HCT116 (cell line): ENCODE measurements at regions not wholly inside any gene's neighbourhood (a gene's known extent, or its start where the extent isn't known, plus 50 kb on each side); places are given as distances from the start of the nearest gene placed in this dataset.

Source experiments
- ATAC-seq: fragments of 200-7000 bp; cut with Tn5 transposase; 2 replicates; pipeline ENCODE4 v1.9.1; 2020; ENCODE audit warnings: mild to moderate bottlenecking, moderate library complexity
- BruUV-seq: library from RNA; stranded (reverse); fragments of 400-500 nt; replicated peaks from 2 replicates; lab custom pipeline; 2021; lab: Mats Ljungman, UMichigan
- CTCF ChIA-PET: fragments of 300-600 bp; sonication (Branson Sonifier 250); formaldehyde crosslinking; loops from one replicate; lab custom pipeline; 2021; ENCODE audit warnings: antibody characterized with exemption; lab: Charles Lee
- POLR2A ChIA-PET: fragments of 300-600, 350-600 bp; sonication (Branson Sonifier 250); formaldehyde crosslinking; loops from one replicate; lab custom pipeline; 2021; ENCODE audit warnings: antibody characterized with exemption; lab: Charles Lee
- RAD21 ChIA-PET, 2 experiments: fragments of 300-600 bp; sonication (Branson Sonifier 250); formaldehyde crosslinking; loops; one replicate each; lab custom pipeline; 2023; ENCODE audit warnings: low total read pairs in 2 of 2; ENCODE audit not compliant: uncharacterized antibody in 2 of 2, unreplicated experiment in 2 of 2, low non-redundant PET in 1 of 2; lab: Charles Lee
- DNase-seq: peaks from one replicate; pipeline ENCODE4 v3.0.0-alpha.2; 2010; ENCODE audit warnings: low read depth, low spot score
- H2AFZ ChIP-seq: fragments of 200-600 bp; shearing (Covaris generic), sonication (generic); 2 replicates; pipeline ENCODE4 v1.6.1; 2017; ENCODE audit warnings: low read depth, mixed run types, mixed read lengths, antibody characterized with exemption, low read length; ENCODE audit not compliant: poor library complexity, severe bottlenecking
- H3K27ac ChIP-seq: 2 replicates; pipeline ENCODE4 v1.5.1; 2012; ENCODE audit warnings: low read depth, low read length
- H3K27me3 ChIP-seq: fragments of 200-600 bp; sonication (generic); 2 replicates; pipeline ENCODE4 v1.6.1; 2016; ENCODE audit warnings: mixed run types, low read length, mixed read lengths; ENCODE audit not compliant: insufficient read depth
- H3K36me3 ChIP-seq, 2 experiments: fragments of 200-500 bp in 1 of 2; fragments of 200-600 bp in 1 of 2; sonication (Bioruptor generic) in 1 of 2; sonication (generic) in 1 of 2; 2 replicates each; pipeline versions ENCODE4 v1.5.1 to v1.6.1; 2014 to 2016; ENCODE audit warnings: low read length in 2 of 2, inconsistent platforms in 1 of 2, mixed read lengths in 1 of 2, mixed run types in 1 of 2; ENCODE audit not compliant: insufficient read depth in 2 of 2, control insufficient read depth in 1 of 2
- H3K4me1 ChIP-seq, 2 experiments: fragments of 200-600 bp in 1 of 2; sonication (generic) in 1 of 2; 2 replicates each; pipeline versions ENCODE4 v1.5.1 to v1.6.1; 2012 to 2017; ENCODE audit warnings: low read length in 2 of 2, inconsistent platforms in 1 of 2, mild to moderate bottlenecking in 1 of 2, mixed read lengths in 1 of 2, mixed run types in 1 of 2, moderate library complexity in 1 of 2; ENCODE audit not compliant: insufficient read depth in 2 of 2, control insufficient read depth in 1 of 2
- H3K4me2 ChIP-seq: fragments of 200-600 bp; sonication (generic); 2 replicates; pipeline ENCODE4 v1.6.1; 2017; ENCODE audit warnings: mixed run types, low read length, mixed read lengths
- H3K4me3 ChIP-seq, 2 experiments: fragments of 200-600 bp in 1 of 2; sonication (generic) in 1 of 2; replicated peaks in 1 of 2; 2 replicates each; pipeline ENCODE4 v1.5.1; 2011 to 2016; ENCODE audit warnings: low read length in 2 of 2, control low read depth in 1 of 2, low read depth in 1 of 2, mild to moderate bottlenecking in 1 of 2, mixed read lengths in 1 of 2, mixed run types in 1 of 2
- H3K79me2 ChIP-seq: fragments of 200-600 bp; sonication (generic); 2 replicates; pipeline ENCODE4 v1.6.1; 2017; ENCODE audit warnings: mild to moderate bottlenecking, mixed run types, low read length, moderate library complexity, mixed read lengths; ENCODE audit not compliant: insufficient read depth
- H3K9ac ChIP-seq: fragments of 200-600 bp; sonication (generic); 2 replicates; pipeline ENCODE4 v1.6.1; 2016; ENCODE audit warnings: low read length, mixed read lengths
- H3K9me2 ChIP-seq: fragments of 200-600 bp; sonication (generic), shearing (Covaris generic); 2 replicates; pipeline ENCODE4 v1.6.1; 2017; ENCODE audit warnings: mixed run types, mild to moderate bottlenecking, moderate library complexity; ENCODE audit not compliant: insufficient read depth
- H3K9me3 ChIP-seq, 2 experiments: fragments of 200-500 bp in 1 of 2; fragments of 200-600 bp in 1 of 2; sonication (Bioruptor generic) in 1 of 2; sonication (generic) in 1 of 2; 2 replicates each; pipeline ENCODE4 v1.6.1; 2014 to 2017; ENCODE audit warnings: low read length in 2 of 2, mixed read lengths in 2 of 2, inconsistent platforms in 1 of 2, low read depth in 1 of 2, mild to moderate bottlenecking in 1 of 2, mixed run types in 1 of 2, moderate library complexity in 1 of 2; ENCODE audit not compliant: control insufficient read depth in 1 of 2, insufficient read depth in 1 of 2
- H4K20me1 ChIP-seq: fragments of 200-600 bp; sonication (generic), shearing (Covaris generic); 2 replicates; pipeline ENCODE4 v1.6.1; 2017; ENCODE audit warnings: mixed run types, mild to moderate bottlenecking, moderate library complexity; ENCODE audit not compliant: insufficient read depth
- CBX3 ChIP-seq: IDR thresholded peaks from 2 replicates; pipeline ENCODE4 v1.6.1; 2012; ENCODE audit warnings: low read depth
- CEBPB ChIP-seq: IDR thresholded peaks from 2 replicates; pipeline ENCODE4 v1.6.1; 2012; ENCODE audit warnings: low read depth
- EGR1 ChIP-seq: IDR thresholded peaks from 2 replicates; pipeline ENCODE4 v1.6.1; 2012; ENCODE audit warnings: low read depth
- EZH2 ChIP-seq: fragments of 200-600 bp; sonication (generic); IDR thresholded peaks from 2 replicates; pipeline ENCODE4 v1.6.1; 2017; ENCODE audit warnings: antibody characterized with exemption, mixed run types
- EZH2phosphoT487 ChIP-seq: fragments of 200-600 bp; IDR thresholded peaks from 2 replicates; pipeline ENCODE4 v1.6.1; 2018; ENCODE audit warnings: antibody characterized with exemption, borderline replicate concordance
- FOSL1 ChIP-seq: IDR thresholded peaks from 2 replicates; pipeline ENCODE4 v1.6.1; 2012; ENCODE audit warnings: low read depth
- POLR2A ChIP-seq: IDR thresholded peaks from 2 replicates; pipeline ENCODE4 v1.7.0; 2011; ENCODE audit warnings: borderline replicate concordance; ENCODE audit not compliant: insufficient read depth, insufficient read length; ENCODE audit errors: extremely low read depth
- POLR2AphosphoS5 ChIP-seq: IDR thresholded peaks from 2 replicates; pipeline ENCODE4 v1.6.1; 2011; ENCODE audit warnings: mild to moderate bottlenecking, low read depth, low read length, moderate library complexity
- SP1 ChIP-seq: IDR thresholded peaks from 2 replicates; pipeline ENCODE4 v1.6.1; 2012; ENCODE audit warnings: low read depth
- SRF ChIP-seq: IDR thresholded peaks from 2 replicates; pipeline ENCODE4 v1.6.1; 2012; ENCODE audit warnings: low read depth
- ZFX ChIP-seq: fragments of 450-650 bp; IDR thresholded peaks from 2 replicates; pipeline ENCODE4 v1.6.1; 2017
- ZNF274 ChIP-seq: fragments of 200-500 bp; sonication (Bioruptor generic); IDR thresholded peaks from 2 replicates; pipeline ENCODE4 v1.6.1; 2014; ENCODE audit warnings: mild to moderate bottlenecking, low read depth, low read length, inconsistent platforms
- intact Hi-C: fragments of 100-400 bp; cut with micrococcal nuclease; formaldehyde crosslinking; loops from 2 replicates; pipeline ENCODE4 v1.10.0; 2022
- TF ChIP-seq, protein P1 (sequence below): IDR thresholded peaks from 2 replicates; pipeline ENCODE4 v1.6.1; 2012; ENCODE audit warnings: low read depth
- TF ChIP-seq, protein P2 (sequence below): IDR thresholded peaks from 2 replicates; pipeline ENCODE4 v1.6.1; 2011; ENCODE audit warnings: mild to moderate bottlenecking, low read length, moderate library complexity; ENCODE audit not compliant: insufficient replicate concordance; ENCODE audit errors: extremely low read depth
- TF ChIP-seq, protein P3 (sequence below), 3 experiments: fragments of 200-600 bp in 1 of 3; sonication (generic) in 1 of 3; IDR thresholded peaks in 2 of 3; conservative IDR thresholded peaks in 1 of 3; 2 replicates each; pipeline ENCODE4 v1.5.1; 2012 to 2017; ENCODE audit warnings: low read depth in 2 of 3, low read length in 2 of 3, antibody characterized with exemption in 1 of 3, borderline replicate concordance in 1 of 3, control low read depth in 1 of 3, mild to moderate bottlenecking in 1 of 3, mixed read lengths in 1 of 3, mixed run types in 1 of 3, moderate library complexity in 1 of 3; ENCODE audit not compliant: insufficient read depth in 1 of 3
- TF ChIP-seq, protein P4 (sequence below): IDR thresholded peaks from 2 replicates; pipeline ENCODE4 v1.6.1; 2012

DNA sequence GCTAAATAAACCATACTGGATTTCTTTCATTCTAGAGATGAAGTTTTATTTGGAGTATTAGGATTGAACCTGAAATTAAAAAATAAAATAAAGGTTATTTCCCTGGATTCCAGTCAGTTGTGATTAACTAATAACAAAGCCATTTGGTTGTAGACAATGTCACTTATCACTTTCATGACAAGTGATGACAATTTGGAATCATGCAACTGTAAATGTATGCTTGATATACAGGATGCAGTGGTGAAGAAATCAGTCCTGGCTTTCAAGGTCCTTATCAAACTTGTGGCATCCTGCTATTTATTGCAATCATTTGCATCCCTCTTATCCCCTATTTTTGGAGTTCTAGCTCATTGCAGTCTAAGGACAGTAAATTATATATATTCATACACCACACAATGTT lies 425.2 kb downstream of the CHL1 start:
- H3K27me3 ChIP-seq: no peaks in the 10 kb centered on the region
- H4K20me1 ChIP-seq: no peaks in the 10 kb centered on the region
- H3K79me2 ChIP-seq: no peaks in the 10 kb centered on the region
- no peaks in the 10 kb centered on the region for H3K4me1 ChIP-seq
- TF ChIP-seq CBX3: no peak
- no peak for TF ChIP-seq POLR2AphosphoS5
- TF ChIP-seq, protein P1, sequence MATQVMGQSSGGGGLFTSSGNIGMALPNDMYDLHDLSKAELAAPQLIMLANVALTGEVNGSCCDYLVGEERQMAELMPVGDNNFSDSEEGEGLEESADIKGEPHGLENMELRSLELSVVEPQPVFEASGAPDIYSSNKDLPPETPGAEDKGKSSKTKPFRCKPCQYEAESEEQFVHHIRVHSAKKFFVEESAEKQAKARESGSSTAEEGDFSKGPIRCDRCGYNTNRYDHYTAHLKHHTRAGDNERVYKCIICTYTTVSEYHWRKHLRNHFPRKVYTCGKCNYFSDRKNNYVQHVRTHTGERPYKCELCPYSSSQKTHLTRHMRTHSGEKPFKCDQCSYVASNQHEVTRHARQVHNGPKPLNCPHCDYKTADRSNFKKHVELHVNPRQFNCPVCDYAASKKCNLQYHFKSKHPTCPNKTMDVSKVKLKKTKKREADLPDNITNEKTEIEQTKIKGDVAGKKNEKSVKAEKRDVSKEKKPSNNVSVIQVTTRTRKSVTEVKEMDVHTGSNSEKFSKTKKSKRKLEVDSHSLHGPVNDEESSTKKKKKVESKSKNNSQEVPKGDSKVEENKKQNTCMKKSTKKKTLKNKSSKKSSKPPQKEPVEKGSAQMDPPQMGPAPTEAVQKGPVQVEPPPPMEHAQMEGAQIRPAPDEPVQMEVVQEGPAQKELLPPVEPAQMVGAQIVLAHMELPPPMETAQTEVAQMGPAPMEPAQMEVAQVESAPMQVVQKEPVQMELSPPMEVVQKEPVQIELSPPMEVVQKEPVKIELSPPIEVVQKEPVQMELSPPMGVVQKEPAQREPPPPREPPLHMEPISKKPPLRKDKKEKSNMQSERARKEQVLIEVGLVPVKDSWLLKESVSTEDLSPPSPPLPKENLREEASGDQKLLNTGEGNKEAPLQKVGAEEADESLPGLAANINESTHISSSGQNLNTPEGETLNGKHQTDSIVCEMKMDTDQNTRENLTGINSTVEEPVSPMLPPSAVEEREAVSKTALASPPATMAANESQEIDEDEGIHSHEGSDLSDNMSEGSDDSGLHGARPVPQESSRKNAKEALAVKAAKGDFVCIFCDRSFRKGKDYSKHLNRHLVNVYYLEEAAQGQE: no peak
- TF ChIP-seq SP1: no peak
- no peak for TF ChIP-seq POLR2A
- TF ChIP-seq, protein P2, sequence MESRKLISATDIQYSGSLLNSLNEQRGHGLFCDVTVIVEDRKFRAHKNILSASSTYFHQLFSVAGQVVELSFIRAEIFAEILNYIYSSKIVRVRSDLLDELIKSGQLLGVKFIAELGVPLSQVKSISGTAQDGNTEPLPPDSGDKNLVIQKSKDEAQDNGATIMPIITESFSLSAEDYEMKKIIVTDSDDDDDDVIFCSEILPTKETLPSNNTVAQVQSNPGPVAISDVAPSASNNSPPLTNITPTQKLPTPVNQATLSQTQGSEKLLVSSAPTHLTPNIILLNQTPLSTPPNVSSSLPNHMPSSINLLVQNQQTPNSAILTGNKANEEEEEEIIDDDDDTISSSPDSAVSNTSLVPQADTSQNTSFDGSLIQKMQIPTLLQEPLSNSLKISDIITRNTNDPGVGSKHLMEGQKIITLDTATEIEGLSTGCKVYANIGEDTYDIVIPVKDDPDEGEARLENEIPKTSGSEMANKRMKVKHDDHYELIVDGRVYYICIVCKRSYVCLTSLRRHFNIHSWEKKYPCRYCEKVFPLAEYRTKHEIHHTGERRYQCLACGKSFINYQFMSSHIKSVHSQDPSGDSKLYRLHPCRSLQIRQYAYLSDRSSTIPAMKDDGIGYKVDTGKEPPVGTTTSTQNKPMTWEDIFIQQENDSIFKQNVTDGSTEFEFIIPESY: no peak
- TF ChIP-seq, protein P3, sequence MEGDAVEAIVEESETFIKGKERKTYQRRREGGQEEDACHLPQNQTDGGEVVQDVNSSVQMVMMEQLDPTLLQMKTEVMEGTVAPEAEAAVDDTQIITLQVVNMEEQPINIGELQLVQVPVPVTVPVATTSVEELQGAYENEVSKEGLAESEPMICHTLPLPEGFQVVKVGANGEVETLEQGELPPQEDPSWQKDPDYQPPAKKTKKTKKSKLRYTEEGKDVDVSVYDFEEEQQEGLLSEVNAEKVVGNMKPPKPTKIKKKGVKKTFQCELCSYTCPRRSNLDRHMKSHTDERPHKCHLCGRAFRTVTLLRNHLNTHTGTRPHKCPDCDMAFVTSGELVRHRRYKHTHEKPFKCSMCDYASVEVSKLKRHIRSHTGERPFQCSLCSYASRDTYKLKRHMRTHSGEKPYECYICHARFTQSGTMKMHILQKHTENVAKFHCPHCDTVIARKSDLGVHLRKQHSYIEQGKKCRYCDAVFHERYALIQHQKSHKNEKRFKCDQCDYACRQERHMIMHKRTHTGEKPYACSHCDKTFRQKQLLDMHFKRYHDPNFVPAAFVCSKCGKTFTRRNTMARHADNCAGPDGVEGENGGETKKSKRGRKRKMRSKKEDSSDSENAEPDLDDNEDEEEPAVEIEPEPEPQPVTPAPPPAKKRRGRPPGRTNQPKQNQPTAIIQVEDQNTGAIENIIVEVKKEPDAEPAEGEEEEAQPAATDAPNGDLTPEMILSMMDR (IDR thresholded peaks at IDR 0.05 in 2 of 3, conservative IDR thresholded peaks at IDR 0.05 in 1 of 3; ENCODE audit: borderline replicate concordance in 1 of 3, insufficient read depth in 1 of 3, low read depth in 2 of 3, low read length in 2 of 3): no peak
- TF ChIP-seq EGR1: no peak
- no peak for TF ChIP-seq EZH2
- TF ChIP-seq FOSL1: no peak
- no peak for TF ChIP-seq ZNF274
- no peak for TF ChIP-seq CEBPB
- no peak for TF ChIP-seq EZH2phosphoT487
- TF ChIP-seq, protein P4, sequence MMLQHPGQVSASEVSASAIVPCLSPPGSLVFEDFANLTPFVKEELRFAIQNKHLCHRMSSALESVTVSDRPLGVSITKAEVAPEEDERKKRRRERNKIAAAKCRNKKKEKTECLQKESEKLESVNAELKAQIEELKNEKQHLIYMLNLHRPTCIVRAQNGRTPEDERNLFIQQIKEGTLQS: no peak
- TF ChIP-seq SRF: no peak
- TF ChIP-seq ZFX: no peak
- DNase-seq: no peak
- H3K9ac ChIP-seq: no peak overlapping the region
- no peak for ATAC-seq
- ChIA-PET CTCF (no interaction called here), RAD21 (no interaction called here), POLR2A (no interaction called here)
- H2AFZ ChIP-seq: no peak overlapping the region
- no peaks in the 10 kb centered on the region for H3K9me2 ChIP-seq
- peaks cover 4 to 13% of the 10 kb centered on the region in 2 experiments; a peak in 2 of 4 replicates for H3K9me3 ChIP-seq
- no peak overlapping the region for H3K27ac ChIP-seq
- BruUV-seq: no TSS peak
- no peak overlapping the region for H3K4me3 ChIP-seq
- no peak overlapping the region for H3K4me2 ChIP-seq
- H3K36me3 ChIP-seq: no peaks in the 10 kb centered on the region
- intact Hi-C loops: no loop called here
